AG04450 (cell line): ENCODE measurements at regions not wholly inside any gene's neighbourhood (a gene's known extent, or its start where the extent isn't known, plus 50 kb on each side); places are given as distances from the start of the nearest gene placed in this dataset.

Source experiments
- CTCF ChIA-PET: fragments of 300-600, 350-600 bp; formaldehyde crosslinking; extraction: SDS; loops from one replicate; lab custom pipeline; 2022; ENCODE audit warnings: antibody characterized with exemption, inconsistent platforms; lab: Charles Lee
- POLR2A ChIA-PET: fragments of 350-600 bp; formaldehyde crosslinking; extraction: SDS; loops from one replicate; lab custom pipeline; 2021; ENCODE audit warnings: antibody characterized with exemption, inconsistent platforms; lab: Yijun Ruan, JAX
- DNase-seq: peaks from one replicate; pipeline ENCODE4 v3.0.0-alpha.2; 2011; ENCODE audit warnings: low read depth, low spot score
- H3K27ac ChIP-seq: one replicate; pipeline ENCODE4 v1.5.1; 2012; ENCODE audit warnings: low read depth, low read length, control low read depth
- H3K27me3 ChIP-seq: one replicate; pipeline ENCODE4 v1.6.0; 2012; ENCODE audit warnings: low read length; ENCODE audit not compliant: control insufficient read depth, insufficient read depth
- H3K4me3 ChIP-seq: 2 replicates; pipeline ENCODE4 v1.5.1; 2011; ENCODE audit warnings: mild to moderate bottlenecking, low read depth, low read length, control low read depth
- H3K9me3 ChIP-seq: 2 replicates; pipeline ENCODE4 v1.5.1; 2012; ENCODE audit warnings: low read length; ENCODE audit not compliant: control insufficient read depth, insufficient read depth
- TF ChIP-seq, protein P1 (sequence below): IDR thresholded peaks from 2 replicates; pipeline ENCODE4 v1.5.1; 2011; ENCODE audit warnings: low read depth, low read length, control low read depth, inconsistent platforms

DNA sequence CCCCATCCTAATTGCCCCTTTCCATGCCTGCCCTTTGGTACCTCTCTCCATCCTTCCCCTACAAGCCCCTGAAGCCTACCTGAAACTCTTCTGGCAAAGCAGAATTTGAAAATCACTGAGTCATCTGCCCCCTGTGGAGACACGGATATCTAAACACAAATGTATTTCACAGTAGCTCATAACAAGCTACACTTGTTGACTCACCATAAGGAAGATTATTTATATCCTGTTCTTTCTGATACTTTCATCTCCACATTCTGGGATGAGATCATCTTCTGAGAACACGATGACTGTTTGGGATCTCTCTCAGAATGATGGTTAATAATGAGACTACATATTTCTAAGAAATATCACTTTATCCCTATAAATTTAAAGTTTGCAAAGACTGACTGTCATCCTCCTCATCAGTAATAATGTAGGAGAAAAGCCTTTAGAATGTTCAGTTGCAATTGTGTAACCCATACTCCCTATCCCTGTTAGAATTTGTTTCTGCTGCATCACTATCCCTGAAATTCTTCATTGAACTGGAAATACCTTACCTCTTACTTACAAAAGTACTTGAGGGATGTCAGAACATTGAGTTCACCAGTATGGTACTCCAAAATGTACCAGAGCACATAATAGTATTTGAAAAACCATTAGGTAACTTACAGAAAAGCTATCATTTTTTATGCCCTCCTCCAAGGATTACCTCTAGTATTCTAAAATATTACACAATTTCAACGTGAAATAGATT lies 116.1 kb upstream of the IL12A start:
- ChIA-PET CTCF (interaction anchor here (0.6 to 4.7 kb wide), 12 partner anchors 8 to 263 kb away, joined by 3 to 34 read pairs (median 4); partner anchors contain the start of gene IL12A), POLR2A (interaction anchor here (0.8 to 1.3 kb wide), 4 partner anchors 11 to 44 kb away, joined by 3 read pairs; no protein-coding TSS in a partner anchor)
- Histone ChIP-seq H3K9me3 (no peaks in the 10 kb centered on the region), H3K27ac (peak overlapping the region; percentile 71), H3K27me3 (no peaks in the 10 kb centered on the region), H3K4me3 (no peak overlapping the region)
- peak; percentile 74 for DNase-seq
- TF ChIP-seq, protein P1, sequence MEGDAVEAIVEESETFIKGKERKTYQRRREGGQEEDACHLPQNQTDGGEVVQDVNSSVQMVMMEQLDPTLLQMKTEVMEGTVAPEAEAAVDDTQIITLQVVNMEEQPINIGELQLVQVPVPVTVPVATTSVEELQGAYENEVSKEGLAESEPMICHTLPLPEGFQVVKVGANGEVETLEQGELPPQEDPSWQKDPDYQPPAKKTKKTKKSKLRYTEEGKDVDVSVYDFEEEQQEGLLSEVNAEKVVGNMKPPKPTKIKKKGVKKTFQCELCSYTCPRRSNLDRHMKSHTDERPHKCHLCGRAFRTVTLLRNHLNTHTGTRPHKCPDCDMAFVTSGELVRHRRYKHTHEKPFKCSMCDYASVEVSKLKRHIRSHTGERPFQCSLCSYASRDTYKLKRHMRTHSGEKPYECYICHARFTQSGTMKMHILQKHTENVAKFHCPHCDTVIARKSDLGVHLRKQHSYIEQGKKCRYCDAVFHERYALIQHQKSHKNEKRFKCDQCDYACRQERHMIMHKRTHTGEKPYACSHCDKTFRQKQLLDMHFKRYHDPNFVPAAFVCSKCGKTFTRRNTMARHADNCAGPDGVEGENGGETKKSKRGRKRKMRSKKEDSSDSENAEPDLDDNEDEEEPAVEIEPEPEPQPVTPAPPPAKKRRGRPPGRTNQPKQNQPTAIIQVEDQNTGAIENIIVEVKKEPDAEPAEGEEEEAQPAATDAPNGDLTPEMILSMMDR, result peak; percentile 44

DNA sequence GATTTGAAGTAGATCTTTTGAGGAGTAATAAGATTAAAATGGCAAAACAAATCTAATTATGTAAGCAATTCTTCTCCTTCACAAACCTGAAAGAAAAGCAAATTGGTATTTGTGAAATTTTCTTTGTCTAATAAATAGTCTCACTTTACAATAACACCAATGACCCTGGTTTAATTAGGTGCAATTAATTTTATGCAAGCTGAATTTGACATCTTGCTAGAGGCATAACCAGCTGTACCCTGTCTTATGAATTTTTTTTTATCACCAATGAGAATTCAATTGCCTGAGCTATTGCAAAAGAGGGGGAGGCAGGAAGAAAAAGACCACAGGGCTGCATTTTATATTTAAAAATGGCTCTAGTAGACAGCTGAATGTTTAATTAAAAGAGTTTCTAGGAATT lies 113.5 kb upstream of the IL12A start:
- POLR2A ChIA-PET, result interaction anchor here (0.5 to 2.2 kb wide), 3 partner anchors 21 to 39 kb away, joined by 3 to 6 read pairs (median 3); no protein-coding TSS in a partner anchor
- Histone ChIP-seq H3K27ac (no peak overlapping the region), H3K27me3 (no peaks in the 10 kb centered on the region), H3K4me3 (no peak overlapping the region), H3K9me3 (no peaks in the 10 kb centered on the region)
- CTCF ChIA-PET, result interaction anchor here (1.5 to 4.7 kb wide), 4 partner anchors 10 to 113 kb away, joined by 3 to 34 read pairs (median 10); partner anchors contain the start of gene IL12A
- DNase-seq, result no peak
- TF ChIP-seq, protein P1, result no peak

DNA sequence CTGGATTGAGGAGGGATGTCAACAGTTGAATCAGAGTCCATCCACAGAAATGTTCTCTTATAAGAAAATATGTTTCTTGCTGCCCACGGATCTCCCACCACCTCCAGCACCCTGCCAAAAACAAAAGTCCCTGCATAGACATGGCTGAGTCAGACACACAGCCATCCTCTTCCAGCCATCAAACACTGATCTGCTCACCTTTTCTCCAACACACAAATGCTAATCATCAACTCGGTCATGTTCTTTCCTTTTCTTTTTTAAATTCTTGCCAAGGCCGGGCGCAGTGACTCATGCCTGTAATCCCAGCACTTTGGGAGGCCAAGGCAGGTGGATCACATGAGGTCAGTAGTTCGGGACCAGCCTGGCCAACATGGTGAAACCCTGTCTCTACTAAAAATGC lies 110.7 kb upstream of the IL12A start:
- CTCF ChIA-PET, result interaction anchor here (1.3 kb wide), 1 partner anchor 128 kb away, joined by 6 read pairs; no protein-coding TSS in a partner anchor
- Histone ChIP-seq H3K9me3 (no peaks in the 10 kb centered on the region), H3K27me3 (no peaks in the 10 kb centered on the region), H3K4me3 (no peak overlapping the region), H3K27ac (no peak overlapping the region)
- POLR2A ChIA-PET, result no interaction called here
- no peak for DNase-seq
- TF ChIP-seq, protein P1, result no peak

DNA sequence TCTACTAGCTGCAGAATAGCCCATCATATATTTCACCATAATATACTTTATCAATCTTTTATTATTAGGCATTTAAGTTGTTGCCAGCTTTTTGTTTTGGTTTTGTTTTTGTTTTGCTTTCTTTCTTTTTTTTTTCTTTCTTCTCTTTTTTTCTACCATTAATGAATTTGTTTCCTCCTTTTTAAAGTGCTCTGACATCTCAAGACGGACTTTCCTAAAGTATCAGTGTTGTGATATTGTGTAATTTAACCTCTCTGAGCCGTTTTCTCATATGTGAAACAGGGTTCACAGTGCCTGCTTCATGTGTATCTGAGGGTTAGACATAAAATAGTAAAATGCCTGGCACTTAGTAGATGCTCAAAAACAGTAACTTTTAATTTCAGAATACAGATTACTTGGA lies 109.5 kb upstream of the IL12A start:
- CTCF ChIA-PET, result interaction anchor here (0.6 to 2.7 kb wide), 5 partner anchors 36 to 127 kb away, joined by 3 to 12 read pairs (median 4); no protein-coding TSS in a partner anchor
- Histone ChIP-seq H3K9me3 (no peaks in the 10 kb centered on the region), H3K4me3 (no peak overlapping the region), H3K27me3 (no peaks in the 10 kb centered on the region), H3K27ac (no peak overlapping the region)
- POLR2A ChIA-PET, result no interaction called here
- TF ChIP-seq, protein P1, result no peak
- no peak for DNase-seq

DNA sequence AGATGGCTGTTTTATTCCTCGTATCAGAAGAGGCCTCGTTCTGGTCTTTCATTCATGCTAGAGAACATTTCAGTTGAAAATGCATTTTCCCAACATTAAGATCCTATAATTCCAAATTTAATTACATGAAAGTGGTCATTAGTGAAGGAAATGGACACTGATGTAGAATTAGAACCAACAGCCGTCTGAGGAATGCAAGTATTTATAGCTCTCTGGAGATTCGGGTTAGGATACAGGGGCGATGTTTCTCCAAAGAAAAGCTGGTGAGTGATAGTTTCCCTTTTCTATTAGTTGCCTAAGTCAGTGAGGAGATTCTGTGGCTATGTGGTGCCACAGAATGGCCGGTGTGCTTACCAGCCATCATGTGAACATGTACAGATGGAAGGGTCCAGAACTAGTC lies 109.0 kb upstream of the IL12A start:
- Histone ChIP-seq H3K4me3 (no peak overlapping the region), H3K27me3 (no peaks in the 10 kb centered on the region), H3K9me3 (no peaks in the 10 kb centered on the region), H3K27ac (no peak overlapping the region)
- TF ChIP-seq, protein P1, result no peak
- ChIA-PET POLR2A (no interaction called here), CTCF (interaction anchor here (0.9 to 2.7 kb wide), 5 partner anchors 50 to 127 kb away, joined by 4 to 12 read pairs (median 4); no protein-coding TSS in a partner anchor)
- no peak for DNase-seq
